ENCODE measurements at regions not wholly inside any gene's neighbourhood (a gene's known extent, or its start where the extent isn't known, plus 50 kb on each side); places are given as distances from the start of the nearest gene placed in this dataset.
A peak's percentile ranks its signal among the peaks of the same experiment; 100 is the strongest.
"Not testable (repeated sequence)": the region's sequence is repeated elsewhere in the genome, so short reads cannot be mapped to it uniquely, and the experiment has no call there.

- intact Hi-C loops (cut with DNase I), result no loop called here
- no peak for TF ChIP-seq CTCF (IDR thresholded peaks at IDR 0.05)
- Histone ChIP-seq H3K27me3 (no peaks in the 10 kb centered on the region), H3K27ac (peak overlapping the region; percentile 35 to 40), H3K4me3 (no peak overlapping the region), H3K9me3 (no peaks in the 10 kb centered on the region), H3K36me3 (peaks cover 14 to 22% of the 10 kb centered on the region in 2 donors), H3K4me1 (no peaks in the 10 kb centered on the region)
- DNase-seq (ENCODE audit: low spot score in 2 of 2), result no peak
These were observed 85.9 kb upstream of the SMURF2 start for GRCh38 chr17:64747938-64748540.

- no peaks in the 10 kb centered on the region for H3K9me3 ChIP-seq
- no peak overlapping the region for H3K4me3 ChIP-seq
- H3K27ac ChIP-seq, result peak overlapping the region; percentile 74 to 80
- H3K36me3 ChIP-seq, result no peaks in the 10 kb centered on the region
- peaks cover 0 to 25% of the 10 kb centered on the region in 2 donors for H3K4me1 ChIP-seq
- DNase-seq (ENCODE audit: low spot score in 2 of 2), result no peak
- no peaks in the 10 kb centered on the region for H3K27me3 ChIP-seq
- no peak for TF ChIP-seq CTCF (IDR thresholded peaks at IDR 0.05)
- intact Hi-C loops (cut with DNase I), result loop anchor here (5.0 kb wide), 1 partner anchor 80 kb away; the partner anchor contains the start of gene SMURF2
These were observed 80.2 kb upstream of the SMURF2 start for GRCh38 chr17:64742326-64742725.

- Histone ChIP-seq H3K4me1 (peaks cover 0 to 25% of the 10 kb centered on the region in 2 donors), H3K27ac (peak overlapping the region; percentile 74 to 80)
- peak in 1 of 2 donors; percentile 80 for DNase-seq (ENCODE audit: low spot score in 2 of 2)
- not testable (repeated sequence) for H3K9me3 ChIP-seq, H3K27me3 ChIP-seq, H3K36me3 ChIP-seq, H3K4me3 ChIP-seq
- intact Hi-C loops (cut with DNase I), result loop anchor here (5.0 kb wide), 1 partner anchor 80 kb away; the partner anchor contains the start of gene SMURF2
These were observed 79.8 kb upstream of the SMURF2 start for GRCh38 chr17:64741916-64742315.

- Histone ChIP-seq H3K4me1 (peaks cover 0 to 25% of the 10 kb centered on the region in 2 donors), H3K27ac (peak overlapping the region; percentile 74 to 80), H3K36me3 (no peaks in the 10 kb centered on the region), H3K9me3 (no peaks in the 10 kb centered on the region), H3K27me3 (no peaks in the 10 kb centered on the region), H3K4me3 (no peak overlapping the region)
- DNase-seq (ENCODE audit: low spot score in 2 of 2), result peak; percentile 29 to 75
- TF ChIP-seq CTCF (IDR thresholded peaks at IDR 0.05), result no peak
- intact Hi-C loops (cut with DNase I), result loop anchor here (5.0 kb wide), 1 partner anchor 79 kb away; the partner anchor contains the start of gene SMURF2
These were observed 79.0 kb upstream of the SMURF2 start for GRCh38 chr17:64741038-64741641.

GRCh38 chr17:64739316-64740058 is 77.4 kb upstream of the SMURF2 start:
- no peak for TF ChIP-seq CTCF (IDR thresholded peaks at IDR 0.05)
- intact Hi-C loops (cut with DNase I), result loop anchor here (5.0 kb wide), 1 partner anchor 77 kb away; the partner anchor contains the start of gene SMURF2
- no peaks in the 10 kb centered on the region for H3K27me3 ChIP-seq
- H3K27ac ChIP-seq, result peak overlapping the region; percentile 58 to 74
- H3K36me3 ChIP-seq, result no peaks in the 10 kb centered on the region
- H3K9me3 ChIP-seq, result no peaks in the 10 kb centered on the region
- no peak for DNase-seq (ENCODE audit: low spot score in 2 of 2)
- no peak overlapping the region for H3K4me3 ChIP-seq
- H3K4me1 ChIP-seq, result peaks cover 0 to 25% of the 10 kb centered on the region in 2 donors

Data from ascending aorta (tissue), 2 donors.